Bronchial epithelial cell (primary cell): ENCODE measurements at regions not wholly inside any gene's neighbourhood (a gene's known extent, or its start where the extent isn't known, plus 50 kb on each side); places are given as distances from the start of the nearest gene placed in this dataset.
A peak's percentile ranks its signal among the peaks of the same experiment; 100 is the strongest.
"Not testable (repeated sequence)": the region's sequence is repeated elsewhere in the genome, so short reads cannot be mapped to it uniquely, and the experiment has no call there.

Experiments used
- DNase-seq: peaks from one replicate; pipeline ENCODE4 v3.0.0-alpha.2; 2010; ENCODE audit warnings: low read depth
- FAIRE-seq: peaks from 2 replicates; lab custom pipeline; 2011; peaks lifted over from hg19 to GRCh38; lab: Jason Lieb, UNC
- H3K27me3 ChIP-seq: 2 replicates; pipeline ENCODE4 v1.5.1; 2011; ENCODE audit warnings: low read length; ENCODE audit not compliant: control insufficient read depth, insufficient read depth
- H3K36me3 ChIP-seq: 2 replicates; pipeline ENCODE4 v1.5.1; 2011; ENCODE audit warnings: low read length; ENCODE audit not compliant: control insufficient read depth, insufficient read depth
- H3K4me3 ChIP-seq: 2 replicates; pipeline ENCODE4 v1.5.1; 2011; ENCODE audit warnings: mild to moderate bottlenecking, low read depth, low read length, control low read depth
- TF ChIP-seq, protein P1 (sequence below): IDR thresholded peaks from 2 replicates; pipeline ENCODE4 v1.5.1; 2011; ENCODE audit warnings: mild to moderate bottlenecking, moderate library complexity, low read length, control low read depth, inconsistent platforms; ENCODE audit not compliant: insufficient read depth, severe bottlenecking

DNA sequence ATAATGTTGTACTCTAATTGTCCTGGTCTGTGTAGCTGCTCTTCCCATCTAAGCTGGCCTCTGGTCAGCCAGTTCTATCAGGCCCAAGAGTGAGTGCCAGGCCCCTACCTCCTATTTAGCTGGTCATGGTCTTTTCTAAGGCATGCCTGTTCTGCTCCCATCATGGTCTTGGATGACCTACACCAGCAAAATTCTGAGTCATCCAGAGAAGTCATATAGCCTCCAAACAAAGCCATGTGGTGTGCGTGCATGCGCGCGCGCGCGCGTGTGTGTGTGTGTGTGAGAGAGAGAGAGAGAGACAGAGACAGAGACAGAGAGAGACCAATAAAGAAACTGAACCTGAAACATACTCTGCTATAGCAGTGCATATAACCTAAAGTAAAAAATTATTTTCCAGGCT, 254.4 kb downstream of the BRINP2 start:
- Histone ChIP-seq H3K36me3 (no peaks in the 10 kb centered on the region), H3K27me3 (no peaks in the 10 kb centered on the region), H3K4me3 (no peak overlapping the region)
- TF ChIP-seq, protein P1, sequence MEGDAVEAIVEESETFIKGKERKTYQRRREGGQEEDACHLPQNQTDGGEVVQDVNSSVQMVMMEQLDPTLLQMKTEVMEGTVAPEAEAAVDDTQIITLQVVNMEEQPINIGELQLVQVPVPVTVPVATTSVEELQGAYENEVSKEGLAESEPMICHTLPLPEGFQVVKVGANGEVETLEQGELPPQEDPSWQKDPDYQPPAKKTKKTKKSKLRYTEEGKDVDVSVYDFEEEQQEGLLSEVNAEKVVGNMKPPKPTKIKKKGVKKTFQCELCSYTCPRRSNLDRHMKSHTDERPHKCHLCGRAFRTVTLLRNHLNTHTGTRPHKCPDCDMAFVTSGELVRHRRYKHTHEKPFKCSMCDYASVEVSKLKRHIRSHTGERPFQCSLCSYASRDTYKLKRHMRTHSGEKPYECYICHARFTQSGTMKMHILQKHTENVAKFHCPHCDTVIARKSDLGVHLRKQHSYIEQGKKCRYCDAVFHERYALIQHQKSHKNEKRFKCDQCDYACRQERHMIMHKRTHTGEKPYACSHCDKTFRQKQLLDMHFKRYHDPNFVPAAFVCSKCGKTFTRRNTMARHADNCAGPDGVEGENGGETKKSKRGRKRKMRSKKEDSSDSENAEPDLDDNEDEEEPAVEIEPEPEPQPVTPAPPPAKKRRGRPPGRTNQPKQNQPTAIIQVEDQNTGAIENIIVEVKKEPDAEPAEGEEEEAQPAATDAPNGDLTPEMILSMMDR = no peak
- DNase-seq (no peak), FAIRE-seq (no peak)

DNA sequence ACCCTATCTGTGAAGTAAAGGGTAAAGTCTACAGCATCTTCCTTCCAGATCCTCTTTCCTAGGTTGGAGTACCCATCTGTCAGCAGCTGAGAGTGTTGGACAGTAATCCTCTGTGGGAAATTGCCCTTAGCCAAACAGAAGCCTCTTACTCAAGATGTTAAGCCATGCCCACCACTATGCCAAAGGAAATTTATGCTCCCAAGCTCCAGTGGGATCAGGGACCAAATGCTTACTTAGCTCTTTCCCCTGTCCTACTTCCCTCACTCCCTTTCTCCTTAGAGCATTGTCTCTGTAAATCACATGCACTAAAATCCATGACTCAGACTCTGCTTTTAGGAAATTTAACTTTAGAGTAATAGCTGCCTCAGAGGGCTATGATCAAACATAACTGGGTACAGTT, 254.0 kb downstream of the BRINP2 start:
- TF ChIP-seq, protein P1 = no peak
- H3K36me3 ChIP-seq = no peaks in the 10 kb centered on the region
- H3K27me3 ChIP-seq = no peaks in the 10 kb centered on the region
- FAIRE-seq = no peak
- peak; percentile 14 for DNase-seq
- no peak overlapping the region for H3K4me3 ChIP-seq

DNA sequence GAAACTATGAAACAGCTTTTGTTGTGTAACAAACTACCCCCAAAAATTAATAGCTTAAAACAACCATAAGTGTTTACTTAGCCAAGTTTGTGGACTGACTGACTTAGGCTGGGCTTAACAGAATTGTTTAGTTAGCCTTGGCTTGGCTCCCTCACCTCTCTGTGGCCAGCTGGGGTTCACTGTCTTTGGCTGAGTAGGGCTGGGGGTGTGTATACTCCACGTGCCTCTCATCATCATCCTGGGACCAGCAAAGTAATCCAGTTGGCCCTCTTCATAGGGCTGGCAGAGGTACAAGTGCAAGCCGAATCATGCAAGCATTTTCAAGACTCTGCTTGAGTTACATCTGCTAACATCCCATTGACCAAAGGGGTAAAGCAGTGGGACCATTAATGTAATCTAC, 252.3 kb downstream of the BRINP2 start:
- peak; percentile 12 for DNase-seq
- FAIRE-seq = no peak
- Histone ChIP-seq H3K4me3 (no peak overlapping the region), H3K36me3 (no peaks in the 10 kb centered on the region), H3K27me3 (no peaks in the 10 kb centered on the region)
- TF ChIP-seq, protein P1 = no peak

DNA sequence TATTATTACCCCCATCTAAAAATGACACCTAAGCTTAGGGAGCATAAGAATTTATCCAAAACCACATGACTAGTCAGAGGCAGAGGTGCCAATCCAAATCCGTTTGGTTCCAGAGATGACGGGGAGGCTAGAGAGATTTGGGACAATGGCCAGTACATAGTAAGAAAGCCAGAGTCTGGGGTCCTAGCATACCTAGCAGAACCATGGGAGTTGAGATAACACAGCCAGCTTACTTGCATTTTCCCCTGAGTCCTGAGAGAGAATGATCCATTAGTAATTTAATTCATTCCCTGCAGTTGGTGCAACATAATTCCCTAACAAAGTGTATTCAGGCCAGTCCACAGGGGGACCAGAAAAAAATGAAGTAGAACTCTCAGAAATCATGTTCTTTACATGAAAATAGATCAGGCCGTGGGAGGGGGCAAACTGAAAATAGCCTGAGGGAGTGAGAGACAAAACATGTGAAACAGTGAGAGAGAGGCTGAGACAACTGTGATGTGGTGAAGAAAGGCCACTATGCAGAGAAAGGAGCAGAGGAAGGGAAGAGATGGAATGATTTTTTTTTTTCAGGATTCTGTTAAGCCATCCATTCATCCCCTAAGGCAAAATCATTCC, 243.3 kb downstream of the BRINP2 start:
- H3K4me3 ChIP-seq = no peak overlapping the region
- TF ChIP-seq, protein P1 = no peak
- DNase-seq = no peak
- FAIRE-seq = no peak
- no peaks in the 10 kb centered on the region for H3K36me3 ChIP-seq
- no peaks in the 10 kb centered on the region for H3K27me3 ChIP-seq

GRCh38 chr1:177411381-177411780, 240.6 kb downstream of the BRINP2 start:
- TF ChIP-seq, protein P1 = no peak
- Histone ChIP-seq H3K36me3 (no peaks in the 10 kb centered on the region), H3K4me3 (no peak overlapping the region), H3K27me3 (no peaks in the 10 kb centered on the region)
- FAIRE-seq = no peak
- DNase-seq = no peak

GRCh38 chr1:177410179-177410766, 239.5 kb downstream of the BRINP2 start:
- H3K27me3 ChIP-seq = no peaks in the 10 kb centered on the region
- H3K4me3 ChIP-seq = no peak overlapping the region
- no peaks in the 10 kb centered on the region for H3K36me3 ChIP-seq
- DNase-seq (no peak), FAIRE-seq (no peak)
- TF ChIP-seq, protein P1 = no peak

- not testable (repeated sequence) for H3K27me3 ChIP-seq, FAIRE-seq, H3K4me3 ChIP-seq, DNase-seq, H3K36me3 ChIP-seq
Measured at GRCh38 chr1:177406323-177406722, 235.6 kb downstream of the BRINP2 start.
